HCT116 (cell line): ENCODE measurements at regions not wholly inside any gene's neighbourhood (a gene's known extent, or its start where the extent isn't known, plus 50 kb on each side); places are given as distances from the start of the nearest gene placed in this dataset.

ENCODE experiments used
- ATAC-seq: fragments of 200-7000 bp; cut with Tn5 transposase; 2 replicates; pipeline ENCODE4 v1.9.1; 2020; ENCODE audit warnings: mild to moderate bottlenecking, moderate library complexity
- BruUV-seq: library from RNA; stranded (reverse); fragments of 400-500 nt; replicated peaks from 2 replicates; lab custom pipeline; 2021; lab: Mats Ljungman, UMichigan
- CTCF ChIA-PET: fragments of 300-600 bp; sonication (Branson Sonifier 250); formaldehyde crosslinking; loops from one replicate; lab custom pipeline; 2021; ENCODE audit warnings: antibody characterized with exemption; lab: Charles Lee
- POLR2A ChIA-PET: fragments of 300-600, 350-600 bp; sonication (Branson Sonifier 250); formaldehyde crosslinking; loops from one replicate; lab custom pipeline; 2021; ENCODE audit warnings: antibody characterized with exemption; lab: Charles Lee
- RAD21 ChIA-PET, 2 experiments: fragments of 300-600 bp; sonication (Branson Sonifier 250); formaldehyde crosslinking; loops; one replicate each; lab custom pipeline; 2023; ENCODE audit warnings: low total read pairs in 2 of 2; ENCODE audit not compliant: uncharacterized antibody in 2 of 2, unreplicated experiment in 2 of 2, low non-redundant PET in 1 of 2; lab: Charles Lee
- DNase-seq: peaks from one replicate; pipeline ENCODE4 v3.0.0-alpha.2; 2010; ENCODE audit warnings: low read depth, low spot score
- H2AFZ ChIP-seq: fragments of 200-600 bp; shearing (Covaris generic), sonication (generic); 2 replicates; pipeline ENCODE4 v1.6.1; 2017; ENCODE audit warnings: low read depth, mixed run types, mixed read lengths, antibody characterized with exemption, low read length; ENCODE audit not compliant: poor library complexity, severe bottlenecking
- H3K27ac ChIP-seq: 2 replicates; pipeline ENCODE4 v1.5.1; 2012; ENCODE audit warnings: low read depth, low read length
- H3K27me3 ChIP-seq: fragments of 200-600 bp; sonication (generic); 2 replicates; pipeline ENCODE4 v1.6.1; 2016; ENCODE audit warnings: mixed run types, low read length, mixed read lengths; ENCODE audit not compliant: insufficient read depth
- H3K36me3 ChIP-seq, 2 experiments: fragments of 200-500 bp in 1 of 2; fragments of 200-600 bp in 1 of 2; sonication (Bioruptor generic) in 1 of 2; sonication (generic) in 1 of 2; 2 replicates each; pipeline versions ENCODE4 v1.5.1 to v1.6.1; 2014 to 2016; ENCODE audit warnings: low read length in 2 of 2, inconsistent platforms in 1 of 2, mixed read lengths in 1 of 2, mixed run types in 1 of 2; ENCODE audit not compliant: insufficient read depth in 2 of 2, control insufficient read depth in 1 of 2
- H3K4me1 ChIP-seq, 2 experiments: fragments of 200-600 bp in 1 of 2; sonication (generic) in 1 of 2; 2 replicates each; pipeline versions ENCODE4 v1.5.1 to v1.6.1; 2012 to 2017; ENCODE audit warnings: low read length in 2 of 2, inconsistent platforms in 1 of 2, mild to moderate bottlenecking in 1 of 2, mixed read lengths in 1 of 2, mixed run types in 1 of 2, moderate library complexity in 1 of 2; ENCODE audit not compliant: insufficient read depth in 2 of 2, control insufficient read depth in 1 of 2
- H3K4me2 ChIP-seq: fragments of 200-600 bp; sonication (generic); 2 replicates; pipeline ENCODE4 v1.6.1; 2017; ENCODE audit warnings: mixed run types, low read length, mixed read lengths
- H3K4me3 ChIP-seq, 2 experiments: fragments of 200-600 bp in 1 of 2; sonication (generic) in 1 of 2; replicated peaks in 1 of 2; 2 replicates each; pipeline ENCODE4 v1.5.1; 2011 to 2016; ENCODE audit warnings: low read length in 2 of 2, control low read depth in 1 of 2, low read depth in 1 of 2, mild to moderate bottlenecking in 1 of 2, mixed read lengths in 1 of 2, mixed run types in 1 of 2
- H3K79me2 ChIP-seq: fragments of 200-600 bp; sonication (generic); 2 replicates; pipeline ENCODE4 v1.6.1; 2017; ENCODE audit warnings: mild to moderate bottlenecking, mixed run types, low read length, moderate library complexity, mixed read lengths; ENCODE audit not compliant: insufficient read depth
- H3K9ac ChIP-seq: fragments of 200-600 bp; sonication (generic); 2 replicates; pipeline ENCODE4 v1.6.1; 2016; ENCODE audit warnings: low read length, mixed read lengths
- H3K9me2 ChIP-seq: fragments of 200-600 bp; sonication (generic), shearing (Covaris generic); 2 replicates; pipeline ENCODE4 v1.6.1; 2017; ENCODE audit warnings: mixed run types, mild to moderate bottlenecking, moderate library complexity; ENCODE audit not compliant: insufficient read depth
- H3K9me3 ChIP-seq, 2 experiments: fragments of 200-500 bp in 1 of 2; fragments of 200-600 bp in 1 of 2; sonication (Bioruptor generic) in 1 of 2; sonication (generic) in 1 of 2; 2 replicates each; pipeline ENCODE4 v1.6.1; 2014 to 2017; ENCODE audit warnings: low read length in 2 of 2, mixed read lengths in 2 of 2, inconsistent platforms in 1 of 2, low read depth in 1 of 2, mild to moderate bottlenecking in 1 of 2, mixed run types in 1 of 2, moderate library complexity in 1 of 2; ENCODE audit not compliant: control insufficient read depth in 1 of 2, insufficient read depth in 1 of 2
- H4K20me1 ChIP-seq: fragments of 200-600 bp; sonication (generic), shearing (Covaris generic); 2 replicates; pipeline ENCODE4 v1.6.1; 2017; ENCODE audit warnings: mixed run types, mild to moderate bottlenecking, moderate library complexity; ENCODE audit not compliant: insufficient read depth
- ATF3 ChIP-seq: IDR thresholded peaks from 2 replicates; pipeline ENCODE4 v1.6.1; 2012
- CBX3 ChIP-seq: IDR thresholded peaks from 2 replicates; pipeline ENCODE4 v1.6.1; 2012; ENCODE audit warnings: low read depth
- CTCF ChIP-seq, 3 experiments: fragments of 200-600 bp in 1 of 3; sonication (generic) in 1 of 3; IDR thresholded peaks in 2 of 3; conservative IDR thresholded peaks in 1 of 3; 2 replicates each; pipeline ENCODE4 v1.5.1; 2012 to 2017; ENCODE audit warnings: low read depth in 2 of 3, low read length in 2 of 3, antibody characterized with exemption in 1 of 3, borderline replicate concordance in 1 of 3, control low read depth in 1 of 3, mild to moderate bottlenecking in 1 of 3, mixed read lengths in 1 of 3, mixed run types in 1 of 3, moderate library complexity in 1 of 3; ENCODE audit not compliant: insufficient read depth in 1 of 3
- EGR1 ChIP-seq: IDR thresholded peaks from 2 replicates; pipeline ENCODE4 v1.6.1; 2012; ENCODE audit warnings: low read depth
- EZH2 ChIP-seq: fragments of 200-600 bp; sonication (generic); IDR thresholded peaks from 2 replicates; pipeline ENCODE4 v1.6.1; 2017; ENCODE audit warnings: antibody characterized with exemption, mixed run types
- EZH2phosphoT487 ChIP-seq: fragments of 200-600 bp; IDR thresholded peaks from 2 replicates; pipeline ENCODE4 v1.6.1; 2018; ENCODE audit warnings: antibody characterized with exemption, borderline replicate concordance
- JUND ChIP-seq: IDR thresholded peaks from 2 replicates; pipeline ENCODE4 v1.6.1; 2012
- POLR2A ChIP-seq: IDR thresholded peaks from 2 replicates; pipeline ENCODE4 v1.7.0; 2011; ENCODE audit warnings: borderline replicate concordance; ENCODE audit not compliant: insufficient read depth, insufficient read length; ENCODE audit errors: extremely low read depth
- POLR2AphosphoS5 ChIP-seq: IDR thresholded peaks from 2 replicates; pipeline ENCODE4 v1.6.1; 2011; ENCODE audit warnings: mild to moderate bottlenecking, low read depth, low read length, moderate library complexity
- RAD21 ChIP-seq: IDR thresholded peaks from 2 replicates; pipeline ENCODE4 v1.6.1; 2012; ENCODE audit warnings: low read depth, mild to moderate bottlenecking
- REST ChIP-seq: IDR thresholded peaks from 2 replicates; pipeline ENCODE4 v1.6.1; 2012; ENCODE audit warnings: low read depth
- SIN3A ChIP-seq: IDR thresholded peaks from 2 replicates; pipeline ENCODE4 v1.6.1; 2012; ENCODE audit warnings: low read depth
- SP1 ChIP-seq: IDR thresholded peaks from 2 replicates; pipeline ENCODE4 v1.6.1; 2012; ENCODE audit warnings: low read depth
- TCF7L2 ChIP-seq: IDR thresholded peaks from 2 replicates; pipeline ENCODE4 v1.7.0; 2011; ENCODE audit warnings: borderline replicate concordance, inconsistent platforms; ENCODE audit not compliant: insufficient read depth, insufficient read length; ENCODE audit errors: extremely low read depth
- YY1 ChIP-seq: IDR thresholded peaks from 2 replicates; pipeline ENCODE4 v1.6.1; 2011; ENCODE audit warnings: low read length, low read depth, moderate library complexity, mild to moderate bottlenecking; ENCODE audit not compliant: insufficient replicate concordance; ENCODE audit errors: extremely low read depth
- ZNF274 ChIP-seq: fragments of 200-500 bp; sonication (Bioruptor generic); IDR thresholded peaks from 2 replicates; pipeline ENCODE4 v1.6.1; 2014; ENCODE audit warnings: mild to moderate bottlenecking, low read depth, low read length, inconsistent platforms
- intact Hi-C: fragments of 100-400 bp; cut with micrococcal nuclease; formaldehyde crosslinking; loops from 2 replicates; pipeline ENCODE4 v1.10.0; 2022

GRCh38 chr3:174662653-174663052 is 196.5 kb upstream of the NAALADL2 start:
- H3K9me2 ChIP-seq, result no peaks in the 10 kb centered on the region; the same call in 1 of the 2 replicates
- no peaks in the 10 kb centered on the region for H3K79me2 ChIP-seq
- TF ChIP-seq CTCF (IDR thresholded peaks at IDR 0.05 in 2 of 3, conservative IDR thresholded peaks at IDR 0.05 in 1 of 3; ENCODE audit: borderline replicate concordance in 1 of 3, insufficient read depth in 1 of 3, low read depth in 2 of 3, low read length in 2 of 3), result no peak
- no peak for TF ChIP-seq JUND
- no peak for TF ChIP-seq YY1
- no peak for TF ChIP-seq SP1
- TF ChIP-seq ATF3, result no peak
- no peak for TF ChIP-seq EZH2
- TF ChIP-seq POLR2A, result no peak
- no peak for TF ChIP-seq CBX3
- no peak for TF ChIP-seq SIN3A
- H3K36me3 ChIP-seq, result no peaks in the 10 kb centered on the region
- no peak overlapping the region for H3K4me2 ChIP-seq
- CTCF ChIA-PET, result no interaction called here
- H2AFZ ChIP-seq, result no peak overlapping the region
- no peak for ATAC-seq
- intact Hi-C loops, result no loop called here
- POLR2A ChIA-PET, result no interaction called here
- no peaks in the 10 kb centered on the region for H3K4me1 ChIP-seq
- H3K9me3 ChIP-seq, result no peaks in the 10 kb centered on the region
- H3K27me3 ChIP-seq, result no peaks in the 10 kb centered on the region
- H3K9ac ChIP-seq, result no peak overlapping the region
- H3K4me3 ChIP-seq, result no peak overlapping the region
- RAD21 ChIA-PET, result no interaction called here
- H4K20me1 ChIP-seq, result no peaks in the 10 kb centered on the region
- no peak for DNase-seq
- no peak overlapping the region for H3K27ac ChIP-seq
- BruUV-seq, result no TSS peak

- DNase-seq (no peak), ATAC-seq (no peak)
- Histone ChIP-seq H2AFZ (no peak overlapping the region), H3K36me3 (no peaks in the 10 kb centered on the region), H3K4me1 (no peaks in the 10 kb centered on the region), H3K9me2 (no peaks in the 10 kb centered on the region), H4K20me1 (no peaks in the 10 kb centered on the region), H3K79me2 (no peaks in the 10 kb centered on the region), H3K9me3 (no peaks in the 10 kb centered on the region), H3K27ac (no peak overlapping the region), H3K4me2 (no peak overlapping the region), H3K4me3 (no peak overlapping the region), H3K9ac (no peak overlapping the region), H3K27me3 (no peaks in the 10 kb centered on the region)
- ChIA-PET CTCF (no interaction called here), RAD21 (no interaction called here), POLR2A (no interaction called here)
- intact Hi-C loops, result no loop called here
- no TSS peak for BruUV-seq
- TF ChIP-seq REST (no peak), TCF7L2 (no peak), EGR1 (no peak), RAD21 (no peak), POLR2AphosphoS5 (no peak), EZH2phosphoT487 (no peak), ZNF274 (no peak), EZH2 (no peak)
Measured at GRCh38 chr3:174667386-174667785, 191.7 kb upstream of the NAALADL2 start.
